Ishikawa (cell line): ENCODE measurements at regions not wholly inside any gene's neighbourhood (a gene's known extent, or its start where the extent isn't known, plus 50 kb on each side); places are given as distances from the start of the nearest gene placed in this dataset.

ENCODE experiments used
- CEBPB ChIP-seq: IDR thresholded peaks from 2 replicates; pipeline ENCODE4 v1.6.1; 2012
- CREB1 ChIP-seq: IDR thresholded peaks from 2 replicates; pipeline ENCODE4 v1.6.1; 2012; ENCODE audit warnings: low read depth
- EGR1 ChIP-seq: IDR thresholded peaks from 2 replicates; pipeline ENCODE4 v1.6.1; 2012
- EP300 ChIP-seq: IDR thresholded peaks from 2 replicates; pipeline ENCODE4 v1.6.1; 2012; ENCODE audit warnings: borderline replicate concordance
- FOXM1 ChIP-seq: IDR thresholded peaks from 2 replicates; pipeline ENCODE4 v1.6.1; 2012; ENCODE audit warnings: low read depth, borderline replicate concordance
- NFIC ChIP-seq: IDR thresholded peaks from 2 replicates; pipeline ENCODE4 v1.6.1; 2012
- RAD21 ChIP-seq: IDR thresholded peaks from 2 replicates; pipeline ENCODE4 v1.6.1; 2012; ENCODE audit warnings: low read depth
- TAF1 ChIP-seq: IDR thresholded peaks from 2 replicates; pipeline ENCODE4 v1.6.1; 2012; ENCODE audit warnings: low read depth, mild to moderate bottlenecking
- TCF12 ChIP-seq: IDR thresholded peaks from 2 replicates; pipeline ENCODE4 v1.6.1; 2012; ENCODE audit warnings: low read depth
- TEAD4 ChIP-seq: IDR thresholded peaks from 2 replicates; pipeline ENCODE4 v1.6.1; 2012
- YY1 ChIP-seq: IDR thresholded peaks from 2 replicates; pipeline ENCODE4 v1.6.1; 2012; ENCODE audit warnings: low read depth
- ZBTB7A ChIP-seq: IDR thresholded peaks from 2 replicates; pipeline ENCODE4 v1.6.1; 2012; ENCODE audit warnings: low read depth
- TF ChIP-seq, protein P1 (sequence below): IDR thresholded peaks from 2 replicates; pipeline ENCODE4 v1.6.1; 2012
- TF ChIP-seq, protein P2 (sequence below): IDR thresholded peaks from 2 replicates; pipeline ENCODE4 v1.6.1; 2012; ENCODE audit warnings: low read depth, mild to moderate bottlenecking
- TF ChIP-seq, protein P3 (sequence below): IDR thresholded peaks from 2 replicates; pipeline ENCODE4 v1.6.1; 2012

DNA sequence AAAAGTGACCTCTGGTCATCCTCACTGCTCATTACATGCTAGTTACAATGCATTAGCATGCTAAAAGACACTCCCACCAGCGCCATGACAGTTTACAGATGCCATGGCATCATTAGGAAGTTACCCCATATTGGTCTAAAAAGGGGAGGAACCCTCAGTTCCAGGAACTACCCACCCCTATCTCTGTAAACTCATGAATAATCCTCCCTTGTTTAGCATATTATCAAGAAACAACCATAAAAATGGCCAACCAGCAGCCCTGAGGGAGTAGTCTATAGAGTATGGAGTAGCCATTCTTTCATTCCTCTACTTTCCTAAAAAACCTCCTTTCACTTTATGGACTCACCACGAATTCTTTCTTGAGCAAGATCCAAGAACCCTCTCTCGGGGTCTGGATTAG lies 89.4 kb downstream of the ATPSCKMT start:
- no peak for TF ChIP-seq ZBTB7A
- TF ChIP-seq, protein P1, sequence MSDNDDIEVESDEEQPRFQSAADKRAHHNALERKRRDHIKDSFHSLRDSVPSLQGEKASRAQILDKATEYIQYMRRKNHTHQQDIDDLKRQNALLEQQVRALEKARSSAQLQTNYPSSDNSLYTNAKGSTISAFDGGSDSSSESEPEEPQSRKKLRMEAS: no peak
- TF ChIP-seq EP300: no peak
- TF ChIP-seq TEAD4: no peak
- TF ChIP-seq, protein P2, sequence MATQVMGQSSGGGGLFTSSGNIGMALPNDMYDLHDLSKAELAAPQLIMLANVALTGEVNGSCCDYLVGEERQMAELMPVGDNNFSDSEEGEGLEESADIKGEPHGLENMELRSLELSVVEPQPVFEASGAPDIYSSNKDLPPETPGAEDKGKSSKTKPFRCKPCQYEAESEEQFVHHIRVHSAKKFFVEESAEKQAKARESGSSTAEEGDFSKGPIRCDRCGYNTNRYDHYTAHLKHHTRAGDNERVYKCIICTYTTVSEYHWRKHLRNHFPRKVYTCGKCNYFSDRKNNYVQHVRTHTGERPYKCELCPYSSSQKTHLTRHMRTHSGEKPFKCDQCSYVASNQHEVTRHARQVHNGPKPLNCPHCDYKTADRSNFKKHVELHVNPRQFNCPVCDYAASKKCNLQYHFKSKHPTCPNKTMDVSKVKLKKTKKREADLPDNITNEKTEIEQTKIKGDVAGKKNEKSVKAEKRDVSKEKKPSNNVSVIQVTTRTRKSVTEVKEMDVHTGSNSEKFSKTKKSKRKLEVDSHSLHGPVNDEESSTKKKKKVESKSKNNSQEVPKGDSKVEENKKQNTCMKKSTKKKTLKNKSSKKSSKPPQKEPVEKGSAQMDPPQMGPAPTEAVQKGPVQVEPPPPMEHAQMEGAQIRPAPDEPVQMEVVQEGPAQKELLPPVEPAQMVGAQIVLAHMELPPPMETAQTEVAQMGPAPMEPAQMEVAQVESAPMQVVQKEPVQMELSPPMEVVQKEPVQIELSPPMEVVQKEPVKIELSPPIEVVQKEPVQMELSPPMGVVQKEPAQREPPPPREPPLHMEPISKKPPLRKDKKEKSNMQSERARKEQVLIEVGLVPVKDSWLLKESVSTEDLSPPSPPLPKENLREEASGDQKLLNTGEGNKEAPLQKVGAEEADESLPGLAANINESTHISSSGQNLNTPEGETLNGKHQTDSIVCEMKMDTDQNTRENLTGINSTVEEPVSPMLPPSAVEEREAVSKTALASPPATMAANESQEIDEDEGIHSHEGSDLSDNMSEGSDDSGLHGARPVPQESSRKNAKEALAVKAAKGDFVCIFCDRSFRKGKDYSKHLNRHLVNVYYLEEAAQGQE: no peak
- TF ChIP-seq FOXM1: no peak

DNA sequence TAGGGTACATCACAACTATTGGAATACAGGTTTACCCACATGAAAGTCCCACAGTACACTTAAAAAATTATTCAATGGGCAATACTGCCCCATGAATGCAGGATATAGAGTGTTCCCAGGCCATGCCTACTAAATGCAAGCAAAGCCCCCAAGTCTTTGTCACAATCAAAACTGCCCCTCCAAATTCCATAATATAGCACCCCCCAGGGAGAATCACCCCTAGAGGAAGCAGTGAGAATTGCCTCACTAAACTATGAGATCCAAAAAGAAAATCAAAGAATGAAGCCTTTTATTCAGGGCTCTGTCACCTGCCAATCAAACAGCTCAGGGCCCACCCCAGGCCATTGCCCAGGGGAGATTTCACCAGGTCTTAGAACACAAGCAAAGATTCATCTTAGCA lies 90.8 kb downstream of the ATPSCKMT start:
- TF ChIP-seq CREB1 (no peak), TEAD4 (no peak), CEBPB (no peak), EGR1 (no peak), NFIC (no peak), ZBTB7A (no peak), RAD21 (no peak), YY1 (no peak), TAF1 (no peak), FOXM1 (no peak)
- TF ChIP-seq, protein P3, sequence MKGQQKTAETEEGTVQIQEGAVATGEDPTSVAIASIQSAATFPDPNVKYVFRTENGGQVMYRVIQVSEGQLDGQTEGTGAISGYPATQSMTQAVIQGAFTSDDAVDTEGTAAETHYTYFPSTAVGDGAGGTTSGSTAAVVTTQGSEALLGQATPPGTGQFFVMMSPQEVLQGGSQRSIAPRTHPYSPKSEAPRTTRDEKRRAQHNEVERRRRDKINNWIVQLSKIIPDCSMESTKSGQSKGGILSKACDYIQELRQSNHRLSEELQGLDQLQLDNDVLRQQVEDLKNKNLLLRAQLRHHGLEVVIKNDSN: no peak
- TF ChIP-seq, protein P1: no peak
- TF ChIP-seq, protein P2: no peak

DNA sequence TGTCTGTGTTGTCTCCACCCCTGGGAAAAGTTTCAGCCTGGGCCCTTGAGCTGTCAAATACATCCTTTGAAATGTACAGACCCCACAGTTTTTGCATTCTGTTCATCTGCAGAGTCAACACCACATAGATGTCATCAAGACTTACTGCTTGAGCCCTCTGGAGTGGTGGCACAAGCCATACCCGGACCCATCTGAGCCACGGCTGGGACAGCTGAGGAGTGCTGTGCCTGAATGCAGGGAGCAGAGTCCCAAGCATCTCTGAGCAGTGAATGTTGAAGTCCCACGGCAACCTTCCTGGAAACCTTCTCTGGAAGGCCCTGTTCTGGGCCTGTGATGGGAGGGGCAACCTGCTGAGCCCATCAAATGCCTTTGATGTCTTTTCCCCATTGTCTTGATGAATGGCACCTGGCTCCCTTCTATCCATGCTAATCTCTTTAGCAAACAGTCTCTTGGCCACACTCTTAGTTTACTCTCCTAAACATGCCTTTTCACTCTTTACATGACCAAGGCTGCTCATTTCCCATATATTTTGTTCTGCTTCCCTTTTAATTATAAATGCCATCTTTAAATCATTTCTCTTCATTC lies 92.5 kb downstream of the ATPSCKMT start:
- TF ChIP-seq, protein P2: no peak
- TF ChIP-seq YY1: no peak
- no peak for TF ChIP-seq ZBTB7A
- TF ChIP-seq FOXM1: no peak
- TF ChIP-seq, protein P3: no peak
- no peak for TF ChIP-seq NFIC
- no peak for TF ChIP-seq TEAD4
- TF ChIP-seq TAF1: no peak
- no peak for TF ChIP-seq CREB1
- no peak for TF ChIP-seq EGR1
- TF ChIP-seq TCF12: no peak
- no peak for TF ChIP-seq RAD21
- no peak for TF ChIP-seq CEBPB
- TF ChIP-seq, protein P1: no peak
- no peak for TF ChIP-seq EP300

DNA sequence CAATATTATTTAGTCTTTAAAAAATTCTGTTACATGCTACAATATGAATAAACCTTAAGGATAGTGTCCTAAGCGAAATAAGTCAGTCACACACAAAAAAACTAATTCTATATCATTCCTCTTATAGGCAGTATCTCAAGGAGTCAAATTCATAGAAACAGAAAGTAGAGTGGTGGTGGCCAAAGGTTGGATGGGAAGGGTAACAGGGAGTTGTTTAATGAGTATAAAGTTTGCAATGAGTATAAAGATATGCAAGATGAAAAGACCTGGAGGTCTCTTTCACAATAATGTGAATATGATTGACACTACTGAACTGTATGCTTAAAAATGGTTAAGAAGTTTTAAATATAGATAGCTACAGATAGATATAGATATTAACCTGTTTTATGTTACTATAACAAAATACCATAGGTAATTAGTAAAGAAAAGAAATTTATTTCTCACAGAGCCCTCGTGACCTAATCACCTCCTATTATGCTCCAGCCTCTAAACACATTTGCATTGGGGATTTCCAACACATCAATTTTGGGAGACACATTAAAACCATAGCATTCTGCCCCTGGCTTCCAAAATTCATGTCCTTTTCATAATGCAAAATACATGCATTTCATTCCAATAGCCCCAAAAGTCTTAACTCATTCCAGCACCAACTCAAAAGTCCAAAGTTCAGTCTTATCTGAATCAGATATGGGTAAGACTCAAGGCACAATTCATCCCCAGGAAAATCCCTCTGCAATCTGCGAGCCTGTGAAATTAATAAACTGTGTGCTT lies 93.6 kb downstream of the ATPSCKMT start:
- TF ChIP-seq ZBTB7A (no peak), EGR1 (no peak), RAD21 (no peak), TCF12 (no peak), EP300 (no peak), TEAD4 (no peak), FOXM1 (no peak), NFIC (no peak), CREB1 (no peak), TAF1 (no peak), CEBPB (no peak), YY1 (no peak)
- TF ChIP-seq, protein P1: no peak
- TF ChIP-seq, protein P2: no peak
- TF ChIP-seq, protein P3: no peak
